ENCODE measurements at regions not wholly inside any gene's neighbourhood (a gene's known extent, or its start where the extent isn't known, plus 50 kb on each side); places are given as distances from the start of the nearest gene placed in this dataset.

- TF ChIP-seq USF1 (IDR thresholded peaks at IDR 0.05): no peak
- TF ChIP-seq ZBTB7A (IDR thresholded peaks at IDR 0.05; ENCODE audit: low read depth): no peak
- no peak for TF ChIP-seq EGR1 (IDR thresholded peaks at IDR 0.05)
- TF ChIP-seq TAF1 (IDR thresholded peaks at IDR 0.05; ENCODE audit: low read depth): no peak
- TF ChIP-seq EP300 (IDR thresholded peaks at IDR 0.05; ENCODE audit: borderline replicate concordance): no peak
- no peak for TF ChIP-seq REST (IDR thresholded peaks at IDR 0.05; ENCODE audit: low read depth)
- TF ChIP-seq CREB1 (IDR thresholded peaks at IDR 0.05; ENCODE audit: low read depth): no peak
- TF ChIP-seq TCF12 (IDR thresholded peaks at IDR 0.05; ENCODE audit: low read depth): no peak
- TF ChIP-seq MAX (IDR thresholded peaks at IDR 0.05): no peak
- TF ChIP-seq YY1 (IDR thresholded peaks at IDR 0.05; ENCODE audit: low read depth): no peak
Observed at GRCh38 chr4:117623326-117623725, 411.0 kb upstream of the NDST3 start.

GRCh38 chr4:117626664-117627063 lies 407.6 kb upstream of the NDST3 start:
- TF ChIP-seq EP300 (IDR thresholded peaks at IDR 0.05; ENCODE audit: borderline replicate concordance) (no peak), REST (IDR thresholded peaks at IDR 0.05; ENCODE audit: low read depth) (no peak)

- no peak for TF ChIP-seq EP300 (IDR thresholded peaks at IDR 0.05; ENCODE audit: borderline replicate concordance)
- TF ChIP-seq CREB1 (IDR thresholded peaks at IDR 0.05; ENCODE audit: low read depth): no peak
- no peak for TF ChIP-seq TCF12 (IDR thresholded peaks at IDR 0.05; ENCODE audit: low read depth)
- TF ChIP-seq REST (IDR thresholded peaks at IDR 0.05; ENCODE audit: low read depth): no peak
- TF ChIP-seq TEAD4 (IDR thresholded peaks at IDR 0.05): no peak
- TF ChIP-seq EGR1 (IDR thresholded peaks at IDR 0.05): no peak
- TF ChIP-seq FOXM1 (IDR thresholded peaks at IDR 0.05; ENCODE audit: borderline replicate concordance, low read depth): no peak
- no peak for TF ChIP-seq RAD21 (IDR thresholded peaks at IDR 0.05; ENCODE audit: low read depth)
- TF ChIP-seq NFIC (IDR thresholded peaks at IDR 0.05): no peak
Observed at GRCh38 chr4:117634716-117635115, 399.6 kb upstream of the NDST3 start.

GRCh38 chr4:117637347-117637746 lies 396.9 kb upstream of the NDST3 start:
- no peak for TF ChIP-seq CEBPB (IDR thresholded peaks at IDR 0.05)
- TF ChIP-seq NFIC (IDR thresholded peaks at IDR 0.05): no peak
- TF ChIP-seq EP300 (IDR thresholded peaks at IDR 0.05; ENCODE audit: borderline replicate concordance): no peak
- no peak for TF ChIP-seq CREB1 (IDR thresholded peaks at IDR 0.05; ENCODE audit: low read depth)
- no peak for TF ChIP-seq ZBTB7A (IDR thresholded peaks at IDR 0.05; ENCODE audit: low read depth)
- no peak for TF ChIP-seq RAD21 (IDR thresholded peaks at IDR 0.05; ENCODE audit: low read depth)
- TF ChIP-seq REST (IDR thresholded peaks at IDR 0.05; ENCODE audit: low read depth): no peak
- TF ChIP-seq YY1 (IDR thresholded peaks at IDR 0.05; ENCODE audit: low read depth): no peak
- no peak for TF ChIP-seq EGR1 (IDR thresholded peaks at IDR 0.05)
- no peak for TF ChIP-seq TEAD4 (IDR thresholded peaks at IDR 0.05)
- no peak for TF ChIP-seq MAX (IDR thresholded peaks at IDR 0.05)
- no peak for TF ChIP-seq TAF1 (IDR thresholded peaks at IDR 0.05; ENCODE audit: low read depth)
- TF ChIP-seq FOXM1 (IDR thresholded peaks at IDR 0.05; ENCODE audit: borderline replicate concordance, low read depth): no peak
- TF ChIP-seq TCF12 (IDR thresholded peaks at IDR 0.05; ENCODE audit: low read depth): no peak
- TF ChIP-seq USF1 (IDR thresholded peaks at IDR 0.05): no peak
